ENCODE measurements at regions not wholly inside any gene's neighbourhood (a gene's known extent, or its start where the extent isn't known, plus 50 kb on each side); places are given as distances from the start of the nearest gene placed in this dataset.

DNA sequence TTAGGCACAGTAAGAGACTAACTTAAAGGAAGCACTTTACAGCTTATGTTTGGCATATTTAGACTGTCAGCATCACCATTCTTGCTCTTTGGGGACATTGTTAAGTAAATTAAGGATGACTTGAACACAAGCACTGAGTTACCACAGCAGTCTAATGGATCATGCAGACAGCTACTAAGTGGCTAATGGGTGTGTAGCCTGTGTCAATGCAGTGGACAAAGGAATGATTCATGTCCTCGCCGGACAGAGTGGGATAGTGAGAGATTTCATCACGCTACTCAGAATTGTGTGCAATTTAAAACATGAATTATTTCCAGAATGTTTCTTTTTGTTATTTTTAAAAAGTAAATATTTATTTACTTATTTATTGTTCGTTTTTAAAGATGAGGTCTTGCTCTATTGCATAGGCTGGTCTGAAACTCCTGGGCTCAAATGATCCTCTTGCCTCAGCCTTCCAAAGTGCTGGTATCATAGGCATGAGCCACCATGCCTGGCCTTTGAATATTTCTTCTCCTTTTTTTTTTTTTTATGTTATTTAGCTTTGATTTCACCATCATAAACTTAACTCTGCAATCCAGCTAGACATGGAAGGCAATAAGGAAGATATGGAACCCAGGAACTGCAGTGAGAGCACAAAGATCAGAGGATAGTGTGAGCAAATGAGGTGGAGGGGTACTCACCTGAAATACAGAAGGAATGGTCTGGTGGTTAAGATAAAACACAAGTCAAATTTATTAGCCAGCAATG lies 53.0 kb upstream of the KLF4 start:
- DNase-seq (ENCODE audit: low read depth in 2 of 2) = no peak

DNA sequence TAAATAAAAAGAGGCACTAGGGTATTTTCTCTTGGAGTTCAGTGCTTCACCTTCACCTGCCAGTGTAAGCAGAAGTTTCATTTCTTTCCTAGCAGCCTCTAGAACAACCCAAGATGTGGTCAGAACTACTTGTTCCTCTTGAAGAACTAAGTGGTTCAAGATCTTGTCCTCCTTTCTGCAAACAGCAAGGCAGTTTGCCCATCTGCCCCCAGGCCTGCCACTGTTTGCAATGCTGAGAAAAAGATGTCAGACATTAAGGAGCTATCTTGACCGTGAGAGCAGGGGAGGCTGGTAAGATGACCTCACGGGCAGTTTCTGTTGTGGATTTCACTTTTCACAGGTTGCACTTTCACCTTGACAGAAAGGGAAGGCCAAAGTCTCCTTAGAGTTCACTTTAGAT lies 52.0 kb upstream of the KLF4 start:
- no peak for DNase-seq (ENCODE audit: low read depth in 2 of 2)

DNA sequence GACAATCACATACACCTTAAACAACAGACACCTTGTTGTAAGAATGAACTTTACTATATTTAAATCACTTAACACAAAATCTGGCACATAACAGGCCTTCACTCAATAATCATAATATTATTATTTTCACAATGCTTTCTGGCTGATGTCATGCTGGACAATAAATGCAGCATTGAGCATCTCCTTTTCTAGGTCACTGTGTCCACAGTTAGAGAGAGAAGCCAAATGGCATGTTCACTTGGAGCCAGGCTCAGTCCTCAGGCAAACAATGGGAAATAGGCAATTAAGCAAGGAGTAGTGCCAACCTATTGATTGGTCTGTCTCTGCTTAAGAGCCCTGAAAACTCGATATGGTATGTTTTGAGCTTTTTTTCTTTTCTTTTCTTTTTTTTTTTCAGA lies 50.6 kb upstream of the KLF4 start:
- no peak for DNase-seq (ENCODE audit: low read depth in 2 of 2)

DNA sequence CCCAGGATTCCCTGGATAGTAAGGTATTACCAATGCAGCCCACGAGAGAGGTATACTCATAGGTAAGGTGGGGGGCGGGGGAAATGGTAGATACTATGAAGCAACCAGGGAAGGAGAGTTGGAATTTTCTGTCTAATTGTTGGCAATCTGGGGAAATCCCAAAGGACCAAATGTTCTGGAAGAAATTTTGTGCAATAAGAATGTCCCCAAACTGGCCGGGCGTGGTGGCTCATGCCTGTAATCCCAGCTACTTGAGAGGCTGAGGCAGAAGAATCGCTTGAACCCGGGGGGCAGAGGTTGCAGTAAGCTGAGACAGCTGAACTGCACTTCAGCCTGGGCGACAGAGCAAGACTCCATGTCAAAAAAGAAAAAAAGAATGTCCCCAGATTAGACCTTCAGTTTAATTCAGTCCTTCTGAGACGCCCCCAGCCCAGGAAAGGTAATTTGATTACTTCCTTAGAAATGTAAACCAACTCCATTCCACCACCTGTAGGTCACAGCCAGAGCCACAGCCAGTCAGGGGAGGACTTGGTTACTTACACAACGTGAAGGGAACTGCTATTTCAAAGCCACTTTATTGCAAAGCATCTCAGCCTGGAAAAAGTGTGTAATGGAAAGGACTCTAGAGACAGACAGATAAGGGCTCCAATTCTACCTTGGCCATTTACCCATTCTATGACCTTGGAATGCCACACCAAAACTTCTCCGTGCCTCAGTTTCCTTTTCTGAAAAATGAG lies 50.0 kb upstream of the KLF4 start:
- no peak for DNase-seq (ENCODE audit: low read depth in 2 of 2)
